NCI-H2196 treated with DMSO at 0.1 percent for 48 hours (cell line): ENCODE measurements at regions not wholly inside any gene's neighbourhood (a gene's known extent, or its start where the extent isn't known, plus 50 kb on each side); places are given as distances from the start of the nearest gene placed in this dataset.

Experiments
- DNase-seq: peaks from one replicate; lab custom pipeline; 2025; ENCODE audit not compliant: unreplicated experiment; lab: John Stamatoyannopoulos, UW

GRCh38 chr12:92365333-92365732 lies 219.7 kb upstream of the BTG1 start:
- no peak for DNase-seq

DNA sequence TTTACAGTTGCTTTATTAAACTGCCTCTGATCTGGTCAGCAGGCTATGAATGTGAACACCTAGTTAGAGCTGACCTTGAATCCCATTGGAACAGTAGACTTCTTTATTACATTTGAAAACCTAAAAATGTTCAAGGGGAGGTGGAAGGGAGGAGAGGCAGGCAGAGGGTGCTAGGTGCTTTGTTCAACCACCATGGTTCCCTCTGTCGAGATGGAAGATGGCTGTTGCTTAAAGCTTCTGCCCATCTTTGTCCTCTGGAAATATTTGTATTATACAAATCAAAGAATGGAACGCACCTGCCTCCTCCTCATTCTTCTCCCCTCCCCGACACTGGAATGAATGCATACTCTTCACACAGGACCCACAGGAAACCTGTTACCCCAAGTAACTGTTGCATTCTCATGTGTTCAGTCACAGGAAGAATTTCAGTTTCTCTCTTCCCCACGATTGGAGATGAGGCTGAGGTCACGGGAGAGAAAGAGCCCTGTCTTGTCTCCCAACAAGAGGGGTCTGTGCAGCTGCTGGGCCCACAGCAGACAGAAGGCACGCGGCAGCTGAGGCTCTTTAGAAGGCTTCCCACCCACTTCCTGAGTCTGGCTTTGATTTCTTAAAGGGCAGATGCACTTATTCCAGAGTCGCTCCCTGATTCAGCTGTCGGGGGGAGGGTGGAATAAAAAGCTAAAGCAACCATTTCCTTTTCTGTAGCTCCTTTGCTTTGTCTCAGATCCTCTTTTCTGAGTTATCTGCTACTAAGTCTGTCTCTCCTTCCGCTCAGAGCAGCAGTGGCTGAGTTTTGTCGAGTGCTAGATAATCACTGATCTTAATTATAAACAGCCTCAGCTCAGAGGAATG lies 217.9 kb upstream of the BTG1 start:
- no peak for DNase-seq

- no peak for DNase-seq
Measured at GRCh38 chr12:92362785-92363184, 217.1 kb upstream of the BTG1 start.

- no peak for DNase-seq
Measured at GRCh38 chr12:92362126-92362525, 216.5 kb upstream of the BTG1 start.

DNA sequence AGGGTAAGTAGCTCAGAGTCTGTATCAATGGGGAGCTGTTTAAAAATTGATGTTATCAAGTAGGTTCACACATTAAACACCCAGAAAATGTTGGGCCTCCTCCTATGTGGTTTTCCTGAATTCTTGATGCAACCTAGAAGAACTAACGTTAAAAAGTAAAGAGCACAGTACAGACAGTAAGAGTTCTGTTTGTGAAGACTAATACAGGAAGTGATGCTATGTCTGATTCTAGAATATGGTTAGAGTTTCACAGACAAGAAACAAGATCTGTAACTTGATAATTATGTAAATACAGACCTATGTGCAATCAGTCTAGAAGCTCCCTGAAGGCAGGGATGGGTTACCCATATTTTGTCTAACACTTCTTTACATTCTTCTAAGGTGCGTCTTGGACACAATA lies 214.9 kb upstream of the BTG1 start:
- no peak for DNase-seq

- no peak for DNase-seq
Measured at GRCh38 chr12:92359581-92360209, 214.0 kb upstream of the BTG1 start.

GRCh38 chr12:92357584-92358261 lies 212.1 kb upstream of the BTG1 start:
- no peak for DNase-seq

DNA sequence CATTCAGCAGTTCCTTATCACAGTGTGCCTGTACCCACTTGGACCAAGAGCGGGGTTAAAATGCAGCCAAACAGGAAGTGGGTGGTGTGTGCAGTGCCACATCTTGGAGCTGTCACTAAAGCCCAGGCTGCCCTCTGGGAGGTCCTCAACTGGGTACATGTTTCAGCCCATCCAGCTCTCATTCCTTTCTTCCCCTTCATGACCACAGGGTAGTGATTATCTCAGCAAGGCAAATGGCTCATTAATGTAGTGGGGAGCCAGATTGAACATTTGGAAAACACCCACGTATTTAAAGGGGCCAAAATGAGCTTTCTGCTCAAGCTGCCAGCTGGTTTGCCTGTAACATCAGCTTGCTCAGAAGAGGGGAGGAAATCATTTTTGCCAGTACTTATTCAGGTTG lies 210.8 kb upstream of the BTG1 start:
- no peak for DNase-seq

DNA sequence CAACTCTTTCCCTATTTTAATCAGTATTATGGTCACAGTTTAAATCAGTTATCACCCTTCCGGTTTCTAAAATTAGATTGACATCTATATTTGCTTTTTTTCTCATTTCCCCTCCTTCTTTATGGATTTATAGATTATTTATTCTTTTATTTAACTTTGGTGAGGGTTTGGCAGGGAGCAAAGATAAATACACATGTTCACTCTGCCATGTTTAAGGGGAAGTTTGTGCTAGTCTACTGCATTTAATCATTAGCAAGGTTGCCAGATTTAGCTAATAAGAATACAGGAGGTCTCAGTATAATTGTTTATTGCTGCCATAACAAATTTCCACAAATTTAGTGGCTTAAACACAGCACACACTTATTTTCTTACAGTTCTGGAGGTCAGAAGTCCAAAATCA lies 204.0 kb upstream of the BTG1 start:
- no peak for DNase-seq

DNA sequence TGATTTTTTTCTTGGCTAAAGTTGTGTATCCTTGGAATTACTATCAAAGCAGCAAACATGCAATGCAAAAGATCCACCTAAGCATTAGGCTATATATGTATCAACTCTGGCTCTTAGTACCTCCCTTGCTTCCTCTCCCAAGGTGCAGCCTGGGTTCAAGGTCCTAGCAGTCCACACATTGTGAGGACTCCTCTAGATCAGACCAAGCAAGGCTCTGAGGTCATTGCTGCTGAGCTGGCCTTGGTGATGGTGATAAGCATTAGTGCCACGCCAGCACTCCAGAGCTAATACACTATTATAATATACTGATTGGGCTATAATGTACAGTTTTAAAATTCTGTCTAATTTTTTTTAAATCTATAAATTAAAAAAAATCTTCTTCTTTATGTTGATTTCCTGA lies 196.9 kb upstream of the BTG1 start:
- no peak for DNase-seq

DNA sequence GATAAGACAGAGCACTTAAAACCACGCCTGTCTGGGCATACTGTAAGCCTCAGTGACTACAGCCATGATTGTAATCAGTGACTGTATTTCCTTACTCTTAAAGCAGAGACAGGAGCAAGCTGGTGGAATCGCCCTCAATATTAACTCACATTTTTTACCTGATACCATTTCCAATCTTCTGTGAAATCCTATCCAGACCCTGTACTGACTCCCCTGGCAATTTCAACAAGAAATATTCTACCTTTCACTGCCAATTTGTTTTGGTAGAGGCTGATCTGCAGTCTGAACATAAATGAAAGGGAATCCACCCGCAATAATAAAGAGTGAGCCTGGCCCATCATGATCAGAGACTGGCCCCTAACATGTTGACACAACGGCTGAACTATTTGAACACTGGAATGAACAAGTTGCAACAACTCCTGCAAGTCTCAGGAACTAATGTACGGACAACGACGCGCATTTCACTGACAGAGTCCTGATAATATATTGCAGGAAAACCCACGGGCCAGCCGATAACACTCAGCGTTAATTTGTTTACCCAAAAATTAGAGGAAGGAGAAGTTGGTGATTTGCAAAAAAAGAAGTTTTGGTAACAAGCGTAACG lies 195.5 kb upstream of the BTG1 start:
- no peak for DNase-seq

GRCh38 chr12:92340441-92341064 lies 194.9 kb upstream of the BTG1 start:
- DNase-seq, result no peak

DNA sequence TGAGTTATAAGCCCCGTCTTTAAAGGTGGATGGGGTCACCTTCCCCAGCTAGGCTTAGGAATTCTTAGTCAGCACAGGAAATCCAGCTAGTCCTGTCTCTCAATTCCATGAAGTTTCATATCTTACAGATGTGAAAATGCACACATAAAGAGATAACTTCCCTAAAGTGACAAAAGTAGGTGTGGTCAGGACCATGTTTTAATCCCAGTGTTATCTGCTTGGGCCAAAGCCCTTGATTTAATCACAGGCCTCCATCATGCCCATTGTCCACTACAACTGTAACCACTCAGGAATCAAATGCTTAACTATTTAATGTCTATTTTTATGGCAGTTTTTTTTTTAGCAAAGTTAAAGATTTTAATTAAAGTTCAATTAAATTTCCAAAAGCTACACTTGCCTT lies 194.4 kb upstream of the BTG1 start:
- no peak for DNase-seq

GRCh38 chr12:92339198-92339821 lies 193.7 kb upstream of the BTG1 start:
- DNase-seq, result no peak

DNA sequence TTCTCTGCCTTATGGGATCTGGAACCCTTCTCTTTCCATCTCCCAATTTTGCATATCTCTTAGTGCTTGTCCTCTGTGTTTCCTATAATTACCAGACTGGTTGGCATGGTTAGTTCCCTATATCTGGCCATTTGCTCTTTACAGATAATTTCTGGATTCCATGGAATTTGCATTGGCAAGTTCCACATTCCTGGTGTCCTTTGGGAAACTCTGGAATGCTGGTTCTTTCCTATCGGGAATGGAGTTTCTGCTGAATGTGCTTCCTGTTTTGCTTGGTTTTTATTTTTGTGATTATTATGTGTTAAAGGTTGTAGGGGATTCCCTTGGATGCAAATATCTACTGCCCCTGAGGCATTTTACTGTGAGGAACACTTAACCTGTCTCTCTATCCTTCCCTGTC lies 193.0 kb upstream of the BTG1 start:
- no peak for DNase-seq

- DNase-seq, result no peak
Measured at GRCh38 chr12:92338102-92338501, 192.5 kb upstream of the BTG1 start.

DNA sequence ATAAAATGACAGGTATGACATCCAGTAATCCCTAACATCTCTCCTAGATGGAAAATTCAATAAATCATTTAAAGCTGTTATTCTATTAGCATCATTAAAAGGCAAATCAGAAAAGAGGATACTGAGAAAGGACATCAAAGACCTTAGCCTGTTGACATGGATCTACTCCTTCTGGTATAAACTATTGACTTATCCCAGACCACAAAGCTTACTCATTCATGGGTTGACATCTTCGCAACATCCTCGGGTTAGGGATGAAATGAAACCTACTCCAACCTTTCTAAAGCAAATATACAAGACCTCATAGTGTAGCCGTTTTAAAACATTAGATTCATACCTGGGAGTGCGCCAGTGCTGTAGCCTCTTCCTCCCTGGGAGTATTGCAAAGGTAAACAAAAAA lies 191.5 kb upstream of the BTG1 start:
- no peak for DNase-seq

DNA sequence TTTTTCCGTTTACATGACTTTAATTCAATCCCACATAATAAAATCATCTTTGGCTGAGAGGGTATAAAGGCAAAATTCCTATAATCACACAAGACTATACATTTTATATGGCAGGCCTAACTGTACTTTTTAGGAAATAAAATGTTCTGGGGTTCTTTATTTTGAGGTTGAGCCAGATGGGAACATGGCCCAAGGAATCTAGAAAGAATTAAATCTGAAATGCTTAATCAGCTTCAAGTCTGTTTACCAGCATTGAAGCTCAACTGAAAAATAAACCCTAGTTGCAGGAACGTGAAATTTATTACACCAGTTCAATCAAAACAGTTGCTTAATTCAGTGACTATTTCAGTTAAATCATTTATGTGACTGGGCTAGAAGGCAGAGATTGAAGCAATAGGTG lies 191.0 kb upstream of the BTG1 start:
- no peak for DNase-seq

- DNase-seq, result no peak
Measured at GRCh38 chr12:92335831-92336230, 190.2 kb upstream of the BTG1 start.

- DNase-seq, result no peak
Measured at GRCh38 chr12:92334552-92334951, 188.9 kb upstream of the BTG1 start.

GRCh38 chr12:92332552-92332951 lies 186.9 kb upstream of the BTG1 start:
- no peak for DNase-seq
